Keratinocyte (primary cell): ENCODE measurements at regions not wholly inside any gene's neighbourhood (a gene's known extent, or its start where the extent isn't known, plus 50 kb on each side); places are given as distances from the start of the nearest gene placed in this dataset.

Experiments used
- DNase-seq: peaks from one replicate; pipeline ENCODE4 v3.0.0-alpha.2; 2011; ENCODE audit warnings: low read depth, missing footprints, low spot score
- FAIRE-seq: peaks from 2 replicates; lab custom pipeline; 2011; peaks lifted over from hg19 to GRCh38; lab: Jason Lieb, UNC
- H2AFZ ChIP-seq: 2 replicates; pipeline ENCODE4 v1.6.0; 2012; ENCODE audit warnings: low read length, control low read depth, inconsistent platforms; ENCODE audit not compliant: control insufficient read depth
- H3K27ac ChIP-seq: 2 replicates; pipeline ENCODE4 v1.5.1; 2011; ENCODE audit warnings: low read length; ENCODE audit not compliant: control insufficient read depth, insufficient read depth
- H3K27me3 ChIP-seq: 3 replicates; pipeline ENCODE4 v1.6.0; 2011; ENCODE audit warnings: low read length; ENCODE audit not compliant: control insufficient read depth, insufficient read depth; ENCODE audit errors: extremely low read depth
- H3K36me3 ChIP-seq, 2 experiments: 2 replicates in 1 of 2; 3 replicates in 1 of 2; pipeline ENCODE4 v1.5.1; 2011; ENCODE audit warnings: low read length in 2 of 2, mild to moderate bottlenecking in 1 of 2; ENCODE audit not compliant: control insufficient read depth in 2 of 2, insufficient read depth in 2 of 2; ENCODE audit errors: extremely low read depth in 1 of 2
- H3K4me1 ChIP-seq: 3 replicates; pipeline ENCODE4 v1.5.1; 2011; ENCODE audit warnings: low read length; ENCODE audit not compliant: control insufficient read depth, insufficient read depth; ENCODE audit errors: extremely low read depth
- H3K4me2 ChIP-seq: 3 replicates; pipeline ENCODE4 v1.6.0; 2011; ENCODE audit warnings: low read depth, low read length; ENCODE audit not compliant: control insufficient read depth, insufficient read depth; ENCODE audit errors: extremely low read depth
- H3K4me3 ChIP-seq, 3 experiments: fragments of 200-600 bp in 1 of 3; sonication (generic) in 1 of 3; 2 replicates in 2 of 3; 3 replicates in 1 of 3; pipeline ENCODE4 v1.5.1; 2011 to 2016; ENCODE audit warnings: low read length in 3 of 3, mild to moderate bottlenecking in 3 of 3, control low read depth in 2 of 3, inconsistent platforms in 1 of 3, low read depth in 1 of 3, mixed read lengths in 1 of 3, mixed run types in 1 of 3, moderate library complexity in 1 of 3; ENCODE audit not compliant: control insufficient read depth in 2 of 3, insufficient read depth in 2 of 3; ENCODE audit errors: extremely low read depth in 1 of 3
- H3K79me2 ChIP-seq: 2 replicates; pipeline ENCODE4 v1.6.0; 2012; ENCODE audit warnings: low read length; ENCODE audit not compliant: control insufficient read depth, insufficient read depth
- H3K9ac ChIP-seq: 3 replicates; pipeline ENCODE4 v1.6.0; 2011; ENCODE audit warnings: low read length; ENCODE audit not compliant: control insufficient read depth, insufficient read depth; ENCODE audit errors: extremely low read depth
- H3K9me1 ChIP-seq: 3 replicates; pipeline ENCODE4 v1.6.0; 2011; ENCODE audit warnings: low read length; ENCODE audit not compliant: control insufficient read depth, insufficient read depth; ENCODE audit errors: extremely low read depth
- H3K9me3 ChIP-seq: 2 replicates; pipeline ENCODE4 v1.5.1; 2012; ENCODE audit warnings: low read depth, low read length; ENCODE audit not compliant: control insufficient read depth
- H4K20me1 ChIP-seq: 3 replicates; pipeline ENCODE4 v1.6.0; 2011; ENCODE audit warnings: low read length; ENCODE audit not compliant: control insufficient read depth, insufficient read depth; ENCODE audit errors: extremely low read depth
- EZH2 ChIP-seq: IDR thresholded peaks from one replicate; pipeline ENCODE4 v1.6.1; 2012; ENCODE audit warnings: inconsistent platforms, mild to moderate bottlenecking, low read length, moderate library complexity
- dilution Hi-C: fragments of 300-500 bp; cut with MboI; formaldehyde crosslinking; loops from one replicate; pipeline ENCODE4 v1.7.0; 2020; ENCODE audit warnings: low sequenced_read_pairs; ENCODE audit not compliant: extremely low pct_ligation_motif_present
- TF ChIP-seq, protein P1 (sequence below), 3 experiments: IDR thresholded peaks in 1 of 3; conservative IDR thresholded peaks in 1 of 3; optimal IDR thresholded peaks in 1 of 3; 2 replicates in 2 of 3; 3 replicates in 1 of 3; pipeline versions ENCODE3 to v1.5.1; 2011; ENCODE audit warnings: low read length in 3 of 3, mild to moderate bottlenecking in 3 of 3, moderate library complexity in 2 of 3, control low read depth in 1 of 3, inconsistent platforms in 1 of 3; ENCODE audit not compliant: insufficient read depth in 2 of 3; ENCODE audit errors: extremely low read depth in 1 of 3

DNA sequence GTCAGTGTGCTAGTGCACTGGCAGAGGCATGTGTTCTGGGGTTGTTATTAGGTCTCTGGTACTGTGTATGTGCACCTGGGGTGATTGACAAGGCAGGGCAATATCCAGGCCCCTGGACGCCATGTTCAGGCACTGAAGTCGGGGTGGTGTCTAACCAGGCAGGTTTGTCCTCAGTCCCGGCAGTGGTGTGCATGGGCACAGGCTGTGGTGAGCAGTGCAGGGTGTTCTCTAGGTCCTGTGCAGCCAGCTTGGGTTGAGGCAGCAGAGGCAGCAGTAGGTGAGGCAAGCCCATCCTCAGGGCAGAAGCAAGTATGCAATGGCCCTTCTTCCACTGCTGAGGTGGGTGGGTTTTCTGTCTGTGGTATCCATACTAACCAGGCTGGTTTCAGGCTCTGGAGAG is 252.3 kb upstream of the LRRC7 start:
- H3K4me2 ChIP-seq = no peak overlapping the region
- no peak overlapping the region for H2AFZ ChIP-seq
- no peaks in the 10 kb centered on the region for H4K20me1 ChIP-seq
- H3K9me1 ChIP-seq = no peaks in the 10 kb centered on the region
- no peaks in the 10 kb centered on the region for H3K79me2 ChIP-seq
- no peak overlapping the region for H3K27ac ChIP-seq
- no peak for TF ChIP-seq EZH2
- TF ChIP-seq, protein P1, sequence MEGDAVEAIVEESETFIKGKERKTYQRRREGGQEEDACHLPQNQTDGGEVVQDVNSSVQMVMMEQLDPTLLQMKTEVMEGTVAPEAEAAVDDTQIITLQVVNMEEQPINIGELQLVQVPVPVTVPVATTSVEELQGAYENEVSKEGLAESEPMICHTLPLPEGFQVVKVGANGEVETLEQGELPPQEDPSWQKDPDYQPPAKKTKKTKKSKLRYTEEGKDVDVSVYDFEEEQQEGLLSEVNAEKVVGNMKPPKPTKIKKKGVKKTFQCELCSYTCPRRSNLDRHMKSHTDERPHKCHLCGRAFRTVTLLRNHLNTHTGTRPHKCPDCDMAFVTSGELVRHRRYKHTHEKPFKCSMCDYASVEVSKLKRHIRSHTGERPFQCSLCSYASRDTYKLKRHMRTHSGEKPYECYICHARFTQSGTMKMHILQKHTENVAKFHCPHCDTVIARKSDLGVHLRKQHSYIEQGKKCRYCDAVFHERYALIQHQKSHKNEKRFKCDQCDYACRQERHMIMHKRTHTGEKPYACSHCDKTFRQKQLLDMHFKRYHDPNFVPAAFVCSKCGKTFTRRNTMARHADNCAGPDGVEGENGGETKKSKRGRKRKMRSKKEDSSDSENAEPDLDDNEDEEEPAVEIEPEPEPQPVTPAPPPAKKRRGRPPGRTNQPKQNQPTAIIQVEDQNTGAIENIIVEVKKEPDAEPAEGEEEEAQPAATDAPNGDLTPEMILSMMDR (optimal IDR thresholded peaks at IDR 0.05 in 1 of 3, IDR thresholded peaks at IDR 0.05 in 1 of 3, conservative IDR thresholded peaks at IDR 0.05 in 1 of 3; ENCODE audit: extremely low read depth in 1 of 3, insufficient read depth in 2 of 3, low read length in 3 of 3) = no peak
- no peaks in the 10 kb centered on the region for H3K36me3 ChIP-seq
- dilution Hi-C loops = no loop called here
- H3K4me1 ChIP-seq = no peaks in the 10 kb centered on the region
- no peaks in the 10 kb centered on the region for H3K9me3 ChIP-seq
- no peak overlapping the region for H3K9ac ChIP-seq
- no peaks in the 10 kb centered on the region for H3K27me3 ChIP-seq
- H3K4me3 ChIP-seq = no peak overlapping the region
- FAIRE-seq (no peak), DNase-seq (no peak)

DNA sequence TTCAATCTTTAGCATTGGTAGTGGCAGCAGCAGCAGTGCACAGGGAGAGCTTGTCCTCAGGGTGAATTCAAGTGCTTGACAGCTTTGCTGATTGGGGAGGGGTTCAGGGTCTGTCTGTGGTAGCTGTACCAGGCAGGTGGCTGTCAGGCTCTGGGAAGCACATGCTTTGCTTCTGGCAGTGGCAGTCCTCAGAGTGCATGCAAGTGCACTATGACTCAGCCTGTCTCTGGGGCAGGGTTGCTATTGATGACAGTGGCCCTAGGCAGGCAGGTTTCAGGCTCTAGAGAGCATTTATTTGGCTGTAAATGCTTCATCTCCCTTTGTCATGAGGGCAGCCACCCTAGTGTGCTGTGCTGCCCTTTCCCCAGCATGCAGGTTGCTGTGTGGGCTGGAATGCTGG is 251.9 kb upstream of the LRRC7 start:
- dilution Hi-C loops = no loop called here
- Histone ChIP-seq H3K27ac (no peak overlapping the region), H3K9me3 (no peaks in the 10 kb centered on the region), H3K9ac (no peak overlapping the region), H3K36me3 (no peaks in the 10 kb centered on the region), H3K9me1 (no peaks in the 10 kb centered on the region), H3K27me3 (no peaks in the 10 kb centered on the region), H2AFZ (no peak overlapping the region), H3K79me2 (no peaks in the 10 kb centered on the region), H4K20me1 (no peaks in the 10 kb centered on the region), H3K4me2 (no peak overlapping the region), H3K4me1 (no peaks in the 10 kb centered on the region), H3K4me3 (no peak overlapping the region)
- no peak for TF ChIP-seq EZH2
- TF ChIP-seq, protein P1 (optimal IDR thresholded peaks at IDR 0.05 in 1 of 3, IDR thresholded peaks at IDR 0.05 in 1 of 3, conservative IDR thresholded peaks at IDR 0.05 in 1 of 3; ENCODE audit: extremely low read depth in 1 of 3, insufficient read depth in 2 of 3, low read length in 3 of 3) = no peak
- FAIRE-seq (no peak), DNase-seq (no peak)
